Posterior cingulate gyrus (tissue), 11 donors: ENCODE measurements at regions not wholly inside any gene's neighbourhood (a gene's known extent, or its start where the extent isn't known, plus 50 kb on each side); places are given as distances from the start of the nearest gene placed in this dataset.
"Not testable (repeated sequence)": the region's sequence is repeated elsewhere in the genome, so short reads cannot be mapped to it uniquely, and the experiment has no call there.

ENCODE experiments used
- DNase-seq, 10 donors: peaks; one replicate each; pipeline versions ENCODE4 v3.0.0 to v3.0.0-alpha.2; 2020 to 2021; ENCODE audit warnings: mixed read lengths in 3 of 10
- intact Hi-C: fragments of 100-400 bp; cut with DNase I; formaldehyde crosslinking; loops from one replicate; pipeline ENCODE4 v1.15.1; 2023

GRCh38 chr6:92122746-92123145 lies 1296.6 kb downstream of the EPHA7 start:
- no peak for DNase-seq
- intact Hi-C loops = no loop called here

GRCh38 chr6:92121228-92121627 lies 1298.1 kb downstream of the EPHA7 start:
- peak in 1 of 10 donors; percentile 52 for DNase-seq
- intact Hi-C loops = no loop called here

GRCh38 chr6:92117800-92118199 lies 1301.6 kb downstream of the EPHA7 start:
- no peak for DNase-seq
- intact Hi-C loops = no loop called here

- intact Hi-C loops = no loop called here
- no peak for DNase-seq
Measured at GRCh38 chr6:92114797-92115196, 1304.6 kb downstream of the EPHA7 start.

- intact Hi-C loops = no loop called here
- no peak for DNase-seq
Measured at GRCh38 chr6:92114091-92114675, 1305.2 kb downstream of the EPHA7 start.

GRCh38 chr6:92111386-92111785 lies 1308.0 kb downstream of the EPHA7 start:
- no peak for DNase-seq
- intact Hi-C loops = no loop called here

- no peak for DNase-seq
- intact Hi-C loops = no loop called here
Measured at GRCh38 chr6:92110403-92110802, 1309.0 kb downstream of the EPHA7 start.

- intact Hi-C loops = no loop called here
- no peak for DNase-seq
Measured at GRCh38 chr6:92109956-92110355, 1309.4 kb downstream of the EPHA7 start.

GRCh38 chr6:92109256-92109655 lies 1310.1 kb downstream of the EPHA7 start:
- intact Hi-C loops = no loop called here
- peak in 2 of 10 donors; percentile 39 to 76 for DNase-seq

- no peak for DNase-seq
- intact Hi-C loops = no loop called here
Measured at GRCh38 chr6:92086750-92087149, 1332.6 kb downstream of the EPHA7 start.

GRCh38 chr6:92083914-92084313 lies 1335.4 kb downstream of the EPHA7 start:
- DNase-seq, intact Hi-C loops: not testable (repeated sequence)

- no peak for DNase-seq
- intact Hi-C loops = no loop called here
Measured at GRCh38 chr6:92072387-92072786, 1347.0 kb downstream of the EPHA7 start.

- no peak for DNase-seq
- intact Hi-C loops = no loop called here
Measured at GRCh38 chr6:92069781-92070180, 1349.6 kb downstream of the EPHA7 start.

GRCh38 chr6:92052513-92052912 lies 1366.8 kb downstream of the EPHA7 start:
- intact Hi-C loops = no loop called here
- DNase-seq = no peak

GRCh38 chr6:92050216-92050615 lies 1369.1 kb downstream of the EPHA7 start:
- intact Hi-C loops = no loop called here
- DNase-seq = no peak

- intact Hi-C loops = no loop called here
- no peak for DNase-seq
Measured at GRCh38 chr6:92047860-92048259, 1371.5 kb downstream of the EPHA7 start.

GRCh38 chr6:92047152-92047850 lies 1372.1 kb downstream of the EPHA7 start:
- intact Hi-C loops = no loop called here
- no peak for DNase-seq

- DNase-seq = no peak
- intact Hi-C loops = no loop called here
Measured at GRCh38 chr6:92044312-92044711, 1375.0 kb downstream of the EPHA7 start.

- DNase-seq = no peak
- intact Hi-C loops = no loop called here
Measured at GRCh38 chr6:92043777-92044176, 1375.6 kb downstream of the EPHA7 start.

- no peak for DNase-seq
- intact Hi-C loops = no loop called here
Measured at GRCh38 chr6:92026878-92027277, 1392.5 kb downstream of the EPHA7 start.

GRCh38 chr6:92024881-92025280 lies 1394.5 kb downstream of the EPHA7 start:
- intact Hi-C loops = no loop called here
- no peak for DNase-seq

- intact Hi-C loops = no loop called here
- no peak for DNase-seq
Measured at GRCh38 chr6:92024110-92024509, 1395.2 kb downstream of the EPHA7 start.
